K562 (cell line): ENCODE measurements at regions not wholly inside any gene's neighbourhood (a gene's known extent, or its start where the extent isn't known, plus 50 kb on each side); places are given as distances from the start of the nearest gene placed in this dataset.

ENCODE experiments used
- ATAC-seq: fragments of 200-7000 bp; cut with Tn5 transposase; 3 replicates; pipeline ENCODE4 v1.9.1; 2020; ENCODE audit warnings: moderate library complexity
- BruUV-seq: library from RNA; stranded (reverse); fragments of 400-500 nt; replicated peaks from 2 replicates; lab custom pipeline; 2021; lab: Mats Ljungman, UMichigan
- CTCF ChIA-PET: fragments of 300-600 bp; formaldehyde crosslinking; extraction: SDS; loops from one replicate; lab custom pipeline; 2021; ENCODE audit warnings: low intra/inter-chr PET ratio; lab: Yijun Ruan, JAX
- POLR2A ChIA-PET: fragments of 300-600, 350-650 bp; sonication (Branson Sonifier 250); formaldehyde crosslinking; extraction: SDS; loops from one replicate; lab custom pipeline; 2021; ENCODE audit warnings: antibody characterized with exemption, inconsistent platforms; lab: Yijun Ruan, JAX
- DNase-seq, 4 experiments: peaks; one replicate each; pipeline versions ENCODE4 v3.0.0 to v3.0.0-alpha.2; 2011 to 2018; ENCODE audit warnings: low spot score in 3 of 4, mixed read lengths in 3 of 4; ENCODE audit errors: extremely low read depth in 1 of 4
- FAIRE-seq: peaks from 2 replicates; lab custom pipeline; 2011; peaks lifted over from hg19 to GRCh38; lab: Jason Lieb, UNC
- H2AFZ ChIP-seq: 2 replicates; pipeline ENCODE4 v1.6.0; 2011; ENCODE audit warnings: low read depth, low read length, control low read depth, inconsistent platforms
- H3K27ac ChIP-seq: fragments of 200-600 bp; 3 replicates; pipeline ENCODE4 v1.8.0; 2011; ENCODE audit warnings: low read depth, mild to moderate bottlenecking, control low read depth, inconsistent platforms, low read length, moderate library complexity, mixed read lengths; ENCODE audit errors: extremely low read depth
- H3K27me3 ChIP-seq, 2 experiments: fragments of 300-600 bp in 1 of 2; 2 replicates in 1 of 2; 3 replicates in 1 of 2; pipeline versions ENCODE4 v1.6.0 to v1.8.0; 2011; ENCODE audit warnings: inconsistent platforms in 2 of 2, low read length in 2 of 2, mild to moderate bottlenecking in 1 of 2, mixed read lengths in 1 of 2, moderate library complexity in 1 of 2; ENCODE audit not compliant: control insufficient read depth in 2 of 2, insufficient read depth in 2 of 2
- H3K36me3 ChIP-seq: fragments of 300-600 bp; 3 replicates; pipeline ENCODE4 v1.8.0; 2011; ENCODE audit warnings: mild to moderate bottlenecking, low read length, inconsistent platforms; ENCODE audit not compliant: control insufficient read depth, insufficient read depth
- H3K4me1 ChIP-seq, 2 experiments: fragments of 200-600 bp in 1 of 2; replicated peaks in 1 of 2; 2 replicates in 1 of 2; 3 replicates in 1 of 2; pipeline versions ENCODE4 v1.5.1 to v1.8.0; 2011; ENCODE audit warnings: inconsistent platforms in 2 of 2, low read length in 2 of 2, mild to moderate bottlenecking in 1 of 2, mixed read lengths in 1 of 2, moderate library complexity in 1 of 2; ENCODE audit not compliant: control insufficient read depth in 2 of 2, insufficient read depth in 2 of 2
- H3K4me2 ChIP-seq: 2 replicates; pipeline ENCODE4 v1.6.1; 2011; ENCODE audit warnings: low read length, control low read depth, inconsistent platforms, mixed read lengths; ENCODE audit not compliant: insufficient read depth
- H3K4me3 ChIP-seq: fragments of 200-600 bp; sonication (generic), shearing (Covaris generic); 2 replicates; pipeline ENCODE4 v1.5.1; 2016; ENCODE audit warnings: control low read depth, inconsistent platforms
- H3K79me2 ChIP-seq: fragments of 200-600 bp; 3 replicates; pipeline ENCODE4 v1.8.0; 2011; ENCODE audit warnings: low read length, inconsistent platforms; ENCODE audit not compliant: control insufficient read depth, insufficient read depth
- H3K9ac ChIP-seq, 2 experiments: 2 replicates each; pipeline versions ENCODE4 v1.6.0 to v1.6.1; 2011; ENCODE audit warnings: low read depth in 2 of 2, low read length in 2 of 2, control low read depth in 1 of 2, inconsistent platforms in 1 of 2, mild to moderate bottlenecking in 1 of 2, mixed read lengths in 1 of 2; ENCODE audit not compliant: insufficient read depth in 1 of 2
- H3K9me1 ChIP-seq: one replicate; pipeline ENCODE4 v1.6.0; 2011; ENCODE audit warnings: inconsistent platforms, mild to moderate bottlenecking, low read length, moderate library complexity; ENCODE audit not compliant: control insufficient read depth, insufficient read depth
- H3K9me3 ChIP-seq: replicated peaks from 2 replicates; pipeline ENCODE4 v1.5.1; 2011; ENCODE audit warnings: low read depth, low read length, inconsistent platforms; ENCODE audit not compliant: control insufficient read depth, insufficient read depth
- H4K20me1 ChIP-seq: replicated peaks from 2 replicates; pipeline ENCODE4 v1.6.1; 2011; ENCODE audit warnings: low read length, inconsistent platforms, mixed read lengths; ENCODE audit not compliant: control insufficient read depth, insufficient read depth
- EWSR1 ChIP-seq: fragments of 450-650 bp; IDR thresholded peaks from 2 replicates; pipeline ENCODE4 v1.6.1; 2018; ENCODE audit warnings: borderline replicate concordance, mild to moderate bottlenecking, low read depth, moderate library complexity; ENCODE audit not compliant: partially characterized antibody
- FOXP1 ChIP-seq: sonication (generic); formaldehyde crosslinking; IDR thresholded peaks from 2 replicates; pipeline ENCODE4 v1.8.0; 2022; ENCODE audit warnings: mild to moderate bottlenecking, missing genetic modification reagents
- MIER1 ChIP-seq: fragments of 450-650 bp; IDR thresholded peaks from 2 replicates; pipeline ENCODE4 v1.6.1; 2016; ENCODE audit warnings: antibody characterized with exemption, mild to moderate bottlenecking, low read depth
- NFXL1 ChIP-seq: fragments of 450-650 bp; formaldehyde crosslinking; IDR thresholded peaks from 2 replicates; pipeline ENCODE4 v1.4.0; 2021; ENCODE audit warnings: mild to moderate bottlenecking
- POLR2AphosphoS2 ChIP-seq: IDR thresholded peaks from 2 replicates; pipeline ENCODE4 v1.6.1; 2012; ENCODE audit warnings: low read length, improper control_type of control experiment
- ZNF23 ChIP-seq: fragments of 250-450 bp; sonication (Bioruptor Pico); IDR thresholded peaks from 2 replicates; pipeline ENCODE4 v1.4.0; 2020; ENCODE audit warnings: mild to moderate bottlenecking
- ZNF263 ChIP-seq: sonication (generic); formaldehyde crosslinking; IDR thresholded peaks from 2 replicates; pipeline ENCODE4 v1.8.0; 2022; ENCODE audit warnings: mild to moderate bottlenecking, missing genetic modification reagents, borderline replicate concordance
- ZNF282 ChIP-seq: sonication (generic); formaldehyde crosslinking; IDR thresholded peaks from 2 replicates; pipeline ENCODE4 v1.8.1; 2023; ENCODE audit warnings: missing genetic modification reagents
- ZNF518B ChIP-seq: fragments of 250-450 bp; sonication (Bioruptor Pico); IDR thresholded peaks from 2 replicates; pipeline ENCODE4 v1.5.0; 2021; ENCODE audit warnings: mild to moderate bottlenecking, moderate library complexity
- WGBS: fragments of 100-300 bp; shearing (Covaris generic); methylation state at CpG from one replicate; pipeline ENCODE4 v1.1.6; 2016; ENCODE audit warnings: low coverage, mixed read lengths; ENCODE audit not compliant: insufficient coverage; ENCODE audit errors: missing lambda C conversion rate; 5-methylcytosine and 5-hydroxymethylcytosine counted together
- in situ Hi-C: fragments of 300-500 bp; cut with MboI; formaldehyde crosslinking; loops from 4 replicates; pipeline ENCODE4 v1.15.0; 2018; ENCODE audit warnings: inconsistent platforms, mixed read lengths
- intact Hi-C: fragments of 100-400 bp; cut with micrococcal nuclease; formaldehyde crosslinking; loops from 2 replicates; pipeline ENCODE4 v1.14.2; 2022
- TF ChIP-seq, protein P1 (sequence below), 2 experiments: fragments of 450-650 bp; formaldehyde crosslinking in 1 of 2; IDR thresholded peaks; 2 replicates each; pipeline versions ENCODE4 v1.4.0 to v1.6.1; 2014 to 2020; ENCODE audit warnings: mild to moderate bottlenecking in 2 of 2, borderline replicate concordance in 1 of 2, low read depth in 1 of 2

- TF ChIP-seq ZNF518B (CRISPR knock-in tag) = no peak
- TF ChIP-seq ZNF23 (CRISPR knock-in tag) = no peak
- TF ChIP-seq POLR2AphosphoS2 = no peak
- TF ChIP-seq FOXP1 = no peak
- no peak for TF ChIP-seq ZNF282 (CRISPR knock-in tag)
- TF ChIP-seq NFXL1 = no peak
- TF ChIP-seq EWSR1 = no peak
These were observed 182.3 kb upstream of the HS3ST4 start (continued) for GRCh38 chr16:25509456-25509855.

- 2% methylated on average over 3 of the region's 3 CpGs for WGBS
- H3K9me3 ChIP-seq = no peaks in the 10 kb centered on the region
- DNase-seq (no peak), FAIRE-seq (no peak), ATAC-seq (no peak)
- H2AFZ ChIP-seq = no peak overlapping the region
- no peak overlapping the region for H3K9ac ChIP-seq
- no peak overlapping the region for H3K4me2 ChIP-seq
- CTCF ChIA-PET = no interaction called here
- H3K9me1 ChIP-seq = no peaks in the 10 kb centered on the region
- H3K79me2 ChIP-seq = no peaks in the 10 kb centered on the region
- no peaks in the 10 kb centered on the region for H3K4me1 ChIP-seq
- H3K36me3 ChIP-seq = no peaks in the 10 kb centered on the region
- in situ Hi-C loops = no loop called here
- H3K4me3 ChIP-seq = no peak overlapping the region
- POLR2A ChIA-PET = interaction anchor here (0.7 kb wide), 1 partner anchor 156 kb away, joined by 3 read pairs; no protein-coding TSS in a partner anchor
- no peaks in the 10 kb centered on the region for H4K20me1 ChIP-seq
- no peak overlapping the region for H3K27ac ChIP-seq
- intact Hi-C loops = no loop called here
- no TSS peak for BruUV-seq
- no peaks in the 10 kb centered on the region for H3K27me3 ChIP-seq
- peak; percentile 52; the same call in 1 of the 2 replicates for TF ChIP-seq MIER1
- no peak for TF ChIP-seq ZNF263
- TF ChIP-seq, protein P1, sequence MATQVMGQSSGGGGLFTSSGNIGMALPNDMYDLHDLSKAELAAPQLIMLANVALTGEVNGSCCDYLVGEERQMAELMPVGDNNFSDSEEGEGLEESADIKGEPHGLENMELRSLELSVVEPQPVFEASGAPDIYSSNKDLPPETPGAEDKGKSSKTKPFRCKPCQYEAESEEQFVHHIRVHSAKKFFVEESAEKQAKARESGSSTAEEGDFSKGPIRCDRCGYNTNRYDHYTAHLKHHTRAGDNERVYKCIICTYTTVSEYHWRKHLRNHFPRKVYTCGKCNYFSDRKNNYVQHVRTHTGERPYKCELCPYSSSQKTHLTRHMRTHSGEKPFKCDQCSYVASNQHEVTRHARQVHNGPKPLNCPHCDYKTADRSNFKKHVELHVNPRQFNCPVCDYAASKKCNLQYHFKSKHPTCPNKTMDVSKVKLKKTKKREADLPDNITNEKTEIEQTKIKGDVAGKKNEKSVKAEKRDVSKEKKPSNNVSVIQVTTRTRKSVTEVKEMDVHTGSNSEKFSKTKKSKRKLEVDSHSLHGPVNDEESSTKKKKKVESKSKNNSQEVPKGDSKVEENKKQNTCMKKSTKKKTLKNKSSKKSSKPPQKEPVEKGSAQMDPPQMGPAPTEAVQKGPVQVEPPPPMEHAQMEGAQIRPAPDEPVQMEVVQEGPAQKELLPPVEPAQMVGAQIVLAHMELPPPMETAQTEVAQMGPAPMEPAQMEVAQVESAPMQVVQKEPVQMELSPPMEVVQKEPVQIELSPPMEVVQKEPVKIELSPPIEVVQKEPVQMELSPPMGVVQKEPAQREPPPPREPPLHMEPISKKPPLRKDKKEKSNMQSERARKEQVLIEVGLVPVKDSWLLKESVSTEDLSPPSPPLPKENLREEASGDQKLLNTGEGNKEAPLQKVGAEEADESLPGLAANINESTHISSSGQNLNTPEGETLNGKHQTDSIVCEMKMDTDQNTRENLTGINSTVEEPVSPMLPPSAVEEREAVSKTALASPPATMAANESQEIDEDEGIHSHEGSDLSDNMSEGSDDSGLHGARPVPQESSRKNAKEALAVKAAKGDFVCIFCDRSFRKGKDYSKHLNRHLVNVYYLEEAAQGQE (IDR thresholded peaks at IDR 0.05; ENCODE audit: borderline replicate concordance) = peak; percentile 90
- TF ChIP-seq, protein P1 (CRISPR knock-in tag; IDR thresholded peaks at IDR 0.05; ENCODE audit: low read depth) = no peak
These were observed 190.1 kb upstream of the HS3ST4 start for GRCh38 chr16:25501530-25502255.
